ENCODE measurements at regions not wholly inside any gene's neighbourhood (a gene's known extent, or its start where the extent isn't known, plus 50 kb on each side); places are given as distances from the start of the nearest gene placed in this dataset.

- H3K27me3 ChIP-seq (ENCODE audit: insufficient read depth, low read length): no peaks in the 10 kb centered on the region
- no peaks in the 10 kb centered on the region for H3K9me2 ChIP-seq (ENCODE audit: insufficient read depth)
- ATAC-seq (no peak), DNase-seq (ENCODE audit: low read depth, low spot score) (no peak)
- H3K4me2 ChIP-seq (ENCODE audit: low read length): no peak overlapping the region
- BruUV-seq (replicated peaks): no TSS peak
- intact Hi-C loops (cut with micrococcal nuclease): no loop called here
- no peaks in the 10 kb centered on the region for H4K20me1 ChIP-seq (ENCODE audit: insufficient read depth)
- no peaks in the 10 kb centered on the region for H3K36me3 ChIP-seq (ENCODE audit: control insufficient read depth in 1 of 2, insufficient read depth in 2 of 2, low read length in 2 of 2)
- H3K4me3 ChIP-seq (replicated peaks in 1 of 2; ENCODE audit: low read depth in 1 of 2, low read length in 2 of 2): no peak overlapping the region
- H3K27ac ChIP-seq (ENCODE audit: low read depth, low read length): no peak overlapping the region
- ChIA-PET RAD21 (ENCODE audit: low non-redundant PET in 1 of 2, low total read pairs in 2 of 2, uncharacterized antibody in 2 of 2, unreplicated experiment in 2 of 2) (no interaction called here), CTCF (no interaction called here), POLR2A (no interaction called here)
- no peak overlapping the region for H3K9ac ChIP-seq (ENCODE audit: low read length)
- H3K4me1 ChIP-seq (ENCODE audit: control insufficient read depth in 1 of 2, insufficient read depth in 2 of 2, low read length in 2 of 2): no peaks in the 10 kb centered on the region
- TF ChIP-seq FOSL1 (IDR thresholded peaks at IDR 0.05; ENCODE audit: low read depth): no peak
- no peak for TF ChIP-seq RAD21 (IDR thresholded peaks at IDR 0.05; ENCODE audit: low read depth)
- no peak for TF ChIP-seq EZH2phosphoT487 (IDR thresholded peaks at IDR 0.05; ENCODE audit: borderline replicate concordance)
- no peaks in the 10 kb centered on the region for H3K9me3 ChIP-seq (ENCODE audit: control insufficient read depth in 1 of 2, insufficient read depth in 1 of 2, low read depth in 1 of 2, low read length in 2 of 2)
- H2AFZ ChIP-seq (ENCODE audit: low read depth, low read length, poor library complexity, severe bottlenecking): no peak overlapping the region
- H3K79me2 ChIP-seq (ENCODE audit: insufficient read depth, low read length): no peaks in the 10 kb centered on the region
Observed at GRCh38 chr12:67523538-67523937, 125.0 kb upstream of the DYRK2 start.

- H3K27ac ChIP-seq (ENCODE audit: low read depth, low read length): no peak overlapping the region
- TF ChIP-seq ATF3 (IDR thresholded peaks at IDR 0.05): no peak
- TF ChIP-seq CBX3 (IDR thresholded peaks at IDR 0.05; ENCODE audit: low read depth): no peak
- no peak for TF ChIP-seq FOSL1 (IDR thresholded peaks at IDR 0.05; ENCODE audit: low read depth)
- TF ChIP-seq SIN3A (IDR thresholded peaks at IDR 0.05; ENCODE audit: low read depth): no peak
- TF ChIP-seq ZNF274 (IDR thresholded peaks at IDR 0.05; ENCODE audit: low read depth, low read length): no peak
- no peak for TF ChIP-seq REST (IDR thresholded peaks at IDR 0.05; ENCODE audit: low read depth)
- no peak for TF ChIP-seq RAD21 (IDR thresholded peaks at IDR 0.05; ENCODE audit: low read depth)
- TF ChIP-seq ZFX (IDR thresholded peaks at IDR 0.05): no peak
- no peak for TF ChIP-seq CEBPB (IDR thresholded peaks at IDR 0.05; ENCODE audit: low read depth)
- no peak for TF ChIP-seq MAX (IDR thresholded peaks at IDR 0.05)
- no peak for TF ChIP-seq SRF (IDR thresholded peaks at IDR 0.05; ENCODE audit: low read depth)
- DNase-seq (ENCODE audit: low read depth, low spot score): no peak
- intact Hi-C loops (cut with micrococcal nuclease): no loop called here
- H3K9me2 ChIP-seq (ENCODE audit: insufficient read depth): no peaks in the 10 kb centered on the region
- H3K4me3 ChIP-seq (replicated peaks in 1 of 2; ENCODE audit: low read depth in 1 of 2, low read length in 2 of 2): no peak overlapping the region
- CTCF ChIA-PET: no interaction called here
- H3K9ac ChIP-seq (ENCODE audit: low read length): no peak overlapping the region
- ATAC-seq: no peak
- no peaks in the 10 kb centered on the region for H3K79me2 ChIP-seq (ENCODE audit: insufficient read depth, low read length)
- no peak overlapping the region for H3K4me2 ChIP-seq (ENCODE audit: low read length)
- H3K4me1 ChIP-seq (ENCODE audit: control insufficient read depth in 1 of 2, insufficient read depth in 2 of 2, low read length in 2 of 2): no peaks in the 10 kb centered on the region
- no peaks in the 10 kb centered on the region for H3K36me3 ChIP-seq (ENCODE audit: control insufficient read depth in 1 of 2, insufficient read depth in 2 of 2, low read length in 2 of 2)
- no peak overlapping the region for H2AFZ ChIP-seq (ENCODE audit: low read depth, low read length, poor library complexity, severe bottlenecking)
- RAD21 ChIA-PET (ENCODE audit: low non-redundant PET in 1 of 2, low total read pairs in 2 of 2, uncharacterized antibody in 2 of 2, unreplicated experiment in 2 of 2): no interaction called here
- H3K27me3 ChIP-seq (ENCODE audit: insufficient read depth, low read length): no peaks in the 10 kb centered on the region
- H3K9me3 ChIP-seq (ENCODE audit: control insufficient read depth in 1 of 2, insufficient read depth in 1 of 2, low read depth in 1 of 2, low read length in 2 of 2): no peaks in the 10 kb centered on the region
- H4K20me1 ChIP-seq (ENCODE audit: insufficient read depth): no peaks in the 10 kb centered on the region
- BruUV-seq (replicated peaks): no TSS peak
- POLR2A ChIA-PET: no interaction called here
Observed at GRCh38 chr12:67524861-67525616, 123.5 kb upstream of the DYRK2 start.
